Stimulated activated CD4-positive, alpha-beta T cell treated with anti-CD3 and anti-CD28 coated beads, Interleukin-12 subunit alpha, Interleukin-12 subunit beta, amount 100 ng/mL, for 4 hours (primary cell): ENCODE measurements at regions not wholly inside any gene's neighbourhood (a gene's known extent, or its start where the extent isn't known, plus 50 kb on each side); places are given as distances from the start of the nearest gene placed in this dataset.

Source experiments
- DNase-seq: peaks from one replicate; pipeline ENCODE4 v3.0.0-alpha.2; 2020

- no peak for DNase-seq
Observed at GRCh38 chr9:17894501-17895160, 315.8 kb downstream of the SH3GL2 start.

- no peak for DNase-seq
Observed at GRCh38 chr9:17900606-17901005, 321.7 kb downstream of the SH3GL2 start.

- no peak for DNase-seq
Observed at GRCh38 chr9:17905366-17905765, 326.5 kb downstream of the SH3GL2 start.

- DNase-seq = no peak
Observed at GRCh38 chr9:17905781-17906175, 326.9 kb downstream of the SH3GL2 start.

GRCh38 chr9:17906176-17906840, 327.4 kb downstream of the SH3GL2 start:
- DNase-seq = no peak

GRCh38 chr9:17906841-17907778, 328.2 kb downstream of the SH3GL2 start:
- no peak for DNase-seq

- DNase-seq = no peak
Observed at GRCh38 chr9:17907779-17908508, 329.1 kb downstream of the SH3GL2 start.

- no peak for DNase-seq
Observed at GRCh38 chr9:17926246-17926645, 347.4 kb downstream of the SH3GL2 start.

GRCh38 chr9:17927616-17928015, 348.8 kb downstream of the SH3GL2 start:
- no peak for DNase-seq

- no peak for DNase-seq
Observed at GRCh38 chr9:17928228-17928627, 349.4 kb downstream of the SH3GL2 start.

- no peak for DNase-seq
Observed at GRCh38 chr9:17928768-17929167, 349.9 kb downstream of the SH3GL2 start.

GRCh38 chr9:17929506-17929905, 350.6 kb downstream of the SH3GL2 start:
- no peak for DNase-seq

- DNase-seq = no peak
Observed at GRCh38 chr9:17930071-17930470, 351.2 kb downstream of the SH3GL2 start.

- no peak for DNase-seq
Observed at GRCh38 chr9:17936365-17936764, 357.5 kb downstream of the SH3GL2 start.

GRCh38 chr9:17938035-17938655, 359.3 kb downstream of the SH3GL2 start:
- no peak for DNase-seq

- no peak for DNase-seq
Observed at GRCh38 chr9:17942498-17942897, 363.6 kb downstream of the SH3GL2 start.

- no peak for DNase-seq
Observed at GRCh38 chr9:17955409-17955808, 376.5 kb downstream of the SH3GL2 start.

- no peak for DNase-seq
Observed at GRCh38 chr9:17958363-17958762, 379.5 kb downstream of the SH3GL2 start.

- no peak for DNase-seq
Observed at GRCh38 chr9:17962747-17963146, 383.9 kb downstream of the SH3GL2 start.

- no peak for DNase-seq
Observed at GRCh38 chr9:17963498-17963897, 384.6 kb downstream of the SH3GL2 start.

- DNase-seq = no peak
Observed at GRCh38 chr9:17967731-17968130, 388.9 kb downstream of the SH3GL2 start.

- DNase-seq = no peak
Observed at GRCh38 chr9:17969232-17969631, 390.4 kb downstream of the SH3GL2 start.

GRCh38 chr9:17970277-17970676, 391.4 kb downstream of the SH3GL2 start:
- no peak for DNase-seq
